OCI-LY1 (cell line): ENCODE measurements at regions not wholly inside any gene's neighbourhood (a gene's known extent, or its start where the extent isn't known, plus 50 kb on each side); places are given as distances from the start of the nearest gene placed in this dataset.

Experiments
- CTCF ChIP-seq: fragments of 200-600 bp; sonication (generic), shearing (Covaris generic); IDR thresholded peaks from 2 replicates; pipeline ENCODE4 v1.5.1; 2017; ENCODE audit warnings: mild to moderate bottlenecking, antibody characterized with exemption, low read length, moderate library complexity, mixed read lengths
- EZH2 ChIP-seq: fragments of 200-600 bp; sonication (generic), shearing (Covaris generic); IDR thresholded peaks from 2 replicates; pipeline ENCODE4 v1.8.0; 2017; ENCODE audit warnings: borderline replicate concordance, mixed run types, mild to moderate bottlenecking, antibody characterized with exemption, low read length, moderate library complexity, mixed read lengths

- no peak for TF ChIP-seq CTCF
- TF ChIP-seq EZH2 = no peak
Measured at GRCh38 chr2:103792042-103792441, 1030.2 kb downstream of the TMEM182 start.
